ENCODE measurements at regions not wholly inside any gene's neighbourhood (a gene's known extent, or its start where the extent isn't known, plus 50 kb on each side); places are given as distances from the start of the nearest gene placed in this dataset.

DNA sequence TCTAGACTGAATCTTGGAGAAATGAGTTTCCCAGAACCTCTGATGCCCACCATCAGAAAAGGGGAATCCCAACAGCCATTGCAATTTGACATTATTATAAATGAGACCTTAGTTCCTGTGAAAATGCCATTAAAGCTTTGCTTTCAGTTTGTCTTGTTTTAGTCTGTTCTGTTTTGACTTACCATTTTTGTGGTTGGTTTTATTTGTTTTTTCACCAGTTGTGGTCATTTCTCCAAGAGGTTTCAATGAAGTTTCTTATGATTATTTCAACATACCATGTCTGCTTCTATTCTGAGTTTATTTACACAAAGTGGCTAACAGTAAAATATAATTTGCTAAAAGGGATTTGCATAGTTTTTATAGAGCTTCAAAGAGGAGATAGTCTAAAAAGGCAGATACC lies 175.0 kb upstream of the MCTP2 start:
- TF ChIP-seq POLR2A (IDR thresholded peaks at IDR 0.05), result no peak
- TF ChIP-seq, protein P1, sequence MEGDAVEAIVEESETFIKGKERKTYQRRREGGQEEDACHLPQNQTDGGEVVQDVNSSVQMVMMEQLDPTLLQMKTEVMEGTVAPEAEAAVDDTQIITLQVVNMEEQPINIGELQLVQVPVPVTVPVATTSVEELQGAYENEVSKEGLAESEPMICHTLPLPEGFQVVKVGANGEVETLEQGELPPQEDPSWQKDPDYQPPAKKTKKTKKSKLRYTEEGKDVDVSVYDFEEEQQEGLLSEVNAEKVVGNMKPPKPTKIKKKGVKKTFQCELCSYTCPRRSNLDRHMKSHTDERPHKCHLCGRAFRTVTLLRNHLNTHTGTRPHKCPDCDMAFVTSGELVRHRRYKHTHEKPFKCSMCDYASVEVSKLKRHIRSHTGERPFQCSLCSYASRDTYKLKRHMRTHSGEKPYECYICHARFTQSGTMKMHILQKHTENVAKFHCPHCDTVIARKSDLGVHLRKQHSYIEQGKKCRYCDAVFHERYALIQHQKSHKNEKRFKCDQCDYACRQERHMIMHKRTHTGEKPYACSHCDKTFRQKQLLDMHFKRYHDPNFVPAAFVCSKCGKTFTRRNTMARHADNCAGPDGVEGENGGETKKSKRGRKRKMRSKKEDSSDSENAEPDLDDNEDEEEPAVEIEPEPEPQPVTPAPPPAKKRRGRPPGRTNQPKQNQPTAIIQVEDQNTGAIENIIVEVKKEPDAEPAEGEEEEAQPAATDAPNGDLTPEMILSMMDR (IDR thresholded peaks at IDR 0.05 in 4 of 5, conservative IDR thresholded peaks at IDR 0.05 in 1 of 5), result no peak

Measured in gastrocnemius medialis (tissue), 4 donors.